ENCODE measurements at regions not wholly inside any gene's neighbourhood (a gene's known extent, or its start where the extent isn't known, plus 50 kb on each side); places are given as distances from the start of the nearest gene placed in this dataset.

GRCh38 chr3:10738688-10739372, 77.2 kb upstream of the SLC6A11 start:
- DNase-seq (ENCODE audit: low read depth in 2 of 2), result peak; percentile 43 to 65

DNA sequence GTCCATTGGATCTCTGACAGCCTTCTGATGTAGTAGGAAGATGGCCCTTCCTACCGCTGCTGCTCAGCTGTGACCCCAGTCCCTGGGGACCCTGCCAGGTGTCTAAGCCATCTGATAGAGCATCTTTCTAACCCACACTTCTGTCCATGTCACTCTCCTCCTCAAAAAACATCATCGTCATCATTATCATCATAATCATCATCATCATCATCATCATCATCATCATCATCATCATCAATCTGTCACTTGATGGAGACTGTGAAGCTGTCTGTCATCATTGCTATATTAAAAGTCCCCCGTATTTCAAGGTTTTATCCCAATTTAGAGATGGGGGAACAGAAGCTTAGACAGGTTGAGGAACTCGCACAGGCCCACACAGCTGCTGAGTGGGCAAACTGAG, 75.1 kb upstream of the SLC6A11 start:
- no peak for DNase-seq (ENCODE audit: low read depth in 2 of 2)

GRCh38 chr3:10741891-10742671, 73.9 kb upstream of the SLC6A11 start:
- no peak for DNase-seq (ENCODE audit: low read depth in 2 of 2)

DNA sequence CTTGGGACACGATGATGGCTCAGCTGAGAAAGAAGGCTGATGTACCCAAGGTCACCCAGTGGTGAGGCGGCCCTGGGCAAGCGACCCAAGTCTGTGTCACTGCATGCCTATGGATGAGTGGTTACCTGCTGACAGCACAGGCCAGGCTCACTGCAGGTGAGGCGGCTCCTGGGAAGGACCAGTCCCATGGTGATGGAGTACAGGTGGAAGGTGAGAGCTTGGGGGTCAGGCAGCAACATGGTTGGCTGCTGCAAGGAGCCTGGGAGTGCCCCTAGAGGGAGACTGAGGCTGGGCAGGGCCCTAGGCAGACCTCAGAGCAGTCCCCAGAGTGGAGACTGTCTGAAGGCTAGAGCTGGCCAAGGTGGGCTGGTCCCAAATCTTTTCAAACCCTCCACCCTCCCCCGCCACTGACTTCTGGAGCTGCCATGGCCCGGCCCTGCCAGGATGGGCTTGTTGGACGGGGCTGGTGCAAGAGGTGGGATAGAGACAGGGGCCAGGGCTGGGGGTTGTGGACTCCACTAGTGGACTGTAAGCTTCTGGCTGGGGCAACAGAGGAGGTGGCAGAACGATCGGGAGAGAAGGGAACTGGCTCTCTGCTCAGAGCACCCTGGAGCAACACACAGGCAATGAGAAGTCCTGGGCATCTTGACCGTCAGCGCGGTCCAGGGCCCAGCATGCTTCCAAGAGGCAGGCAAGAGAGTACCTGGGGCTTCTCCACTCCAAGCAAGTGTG, 72.5 kb upstream of the SLC6A11 start:
- DNase-seq (ENCODE audit: low read depth in 2 of 2), result no peak

DNA sequence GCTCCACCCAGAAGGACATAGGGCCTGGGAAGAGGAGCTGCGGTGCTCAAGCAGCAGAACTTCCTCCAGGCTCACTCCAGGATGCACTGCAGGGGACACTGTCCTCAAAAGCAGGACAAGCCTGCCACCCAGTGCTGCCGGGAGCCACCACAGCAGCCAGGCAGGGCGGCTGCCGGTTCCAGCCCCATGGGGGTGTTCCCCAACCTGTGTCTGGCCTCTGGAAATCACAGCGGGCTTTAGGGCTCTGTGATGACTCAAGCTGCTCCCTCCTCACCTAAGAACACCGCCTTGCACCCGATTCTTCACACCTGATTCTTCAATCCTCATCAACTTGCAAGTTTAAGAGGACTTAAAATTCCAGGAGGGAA, 71.9 kb upstream of the SLC6A11 start:
- no peak for DNase-seq (ENCODE audit: low read depth in 2 of 2)

DNA sequence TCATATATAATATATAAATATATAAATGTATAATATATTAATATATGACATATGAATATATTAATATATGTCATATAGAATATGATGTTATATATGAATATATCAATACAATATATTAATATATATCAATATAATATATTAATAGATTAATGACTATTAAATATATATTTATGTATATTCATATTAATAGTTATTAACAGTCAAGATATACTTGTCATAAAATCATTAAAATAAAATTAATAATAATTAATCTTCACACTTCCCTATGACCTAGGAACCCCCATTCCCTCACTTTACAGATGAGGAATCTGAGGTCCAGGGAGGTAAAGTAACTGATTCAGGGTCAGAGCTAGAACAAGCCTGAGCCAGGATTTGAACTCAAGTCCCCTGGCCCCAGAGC, 70.6 kb upstream of the SLC6A11 start:
- DNase-seq (ENCODE audit: low read depth in 2 of 2), result no peak

DNA sequence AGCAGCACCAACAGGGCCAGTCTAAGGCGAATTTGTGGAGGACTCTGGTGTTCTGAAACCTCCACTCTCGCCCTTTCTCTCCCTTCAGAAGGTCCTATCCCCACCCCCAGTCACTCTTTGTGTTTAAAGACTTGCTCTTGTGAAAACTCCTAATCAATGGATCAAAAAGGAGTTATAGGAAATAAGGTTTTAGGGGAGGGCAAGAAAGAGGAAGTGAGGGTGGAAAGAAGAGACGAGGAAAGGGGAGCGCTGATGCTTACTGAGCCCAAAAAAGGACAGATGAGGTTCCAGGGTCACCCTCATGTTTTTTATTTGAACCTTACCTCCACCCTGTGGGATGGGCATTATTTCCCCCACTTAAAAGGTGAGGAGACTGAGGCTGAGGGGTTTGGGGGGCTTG, 70.0 kb upstream of the SLC6A11 start:
- DNase-seq (ENCODE audit: low read depth in 2 of 2), result no peak

DNA sequence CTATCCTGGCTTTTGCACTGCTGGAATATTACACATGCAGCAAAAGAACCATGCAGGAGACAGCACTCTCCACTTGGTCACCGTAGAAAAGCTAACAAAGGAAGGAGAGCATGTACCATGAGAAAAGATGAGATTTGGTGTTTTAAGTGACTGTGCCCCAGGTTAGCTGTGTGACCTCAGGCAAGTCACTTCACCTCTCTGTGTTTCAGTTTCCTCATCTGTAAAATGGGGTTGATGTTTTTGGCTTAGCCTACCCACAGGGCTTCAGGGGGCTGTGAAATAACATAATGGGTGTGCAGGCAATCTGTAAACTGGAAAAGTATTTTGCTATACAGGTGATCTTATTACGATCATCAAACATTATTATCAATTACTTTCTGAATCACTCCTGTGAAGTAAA, 69.3 kb upstream of the SLC6A11 start:
- DNase-seq (ENCODE audit: low read depth in 2 of 2), result no peak

GRCh38 chr3:10747341-10747740, 68.7 kb upstream of the SLC6A11 start:
- DNase-seq (ENCODE audit: low read depth in 2 of 2), result no peak

DNA sequence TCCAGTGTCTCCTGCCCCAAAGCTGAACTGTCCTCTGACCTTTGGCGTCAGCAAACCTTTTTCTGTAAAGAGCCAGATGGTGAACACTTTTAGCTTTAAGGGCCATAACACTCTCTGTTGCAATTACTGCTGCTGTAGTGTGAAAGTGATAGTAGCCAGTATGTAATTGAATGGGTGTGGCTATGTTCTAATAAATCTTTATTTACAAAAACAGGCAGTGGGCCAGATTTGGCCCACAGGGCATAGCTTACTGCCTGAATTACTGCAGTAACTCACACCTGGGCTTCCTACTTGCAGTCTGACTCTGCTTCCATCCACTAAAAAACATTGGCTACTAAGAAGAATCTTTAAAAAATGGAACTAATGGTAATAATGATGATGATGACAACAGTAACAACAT, 68.0 kb upstream of the SLC6A11 start:
- DNase-seq (ENCODE audit: low read depth in 2 of 2), result no peak

DNA sequence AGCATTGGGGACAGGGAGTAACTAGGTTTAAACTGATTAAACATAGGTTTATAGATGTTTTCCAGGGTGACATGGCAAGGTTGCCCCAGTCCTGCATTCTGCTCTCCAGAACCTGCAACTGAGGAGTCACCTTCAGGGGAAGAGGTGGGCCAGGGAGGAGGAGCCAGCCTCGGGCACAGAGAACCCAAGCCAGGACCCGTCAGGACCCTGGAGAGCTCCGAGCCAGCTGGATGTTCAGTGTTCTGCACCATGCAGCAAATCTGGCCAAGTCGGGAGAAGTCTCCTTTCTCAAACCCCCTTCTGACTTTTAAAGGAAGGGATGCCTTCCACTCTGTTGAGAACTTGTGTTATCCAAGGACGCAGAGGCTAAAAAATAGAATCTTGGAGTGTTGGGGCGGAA, 62.1 kb upstream of the SLC6A11 start:
- no peak for DNase-seq (ENCODE audit: low read depth in 2 of 2)

GRCh38 chr3:10756546-10756945, 59.5 kb upstream of the SLC6A11 start:
- DNase-seq (ENCODE audit: low read depth in 2 of 2), result no peak

- no peak for DNase-seq (ENCODE audit: low read depth in 2 of 2)
Measured at GRCh38 chr3:10757021-10757820, 58.8 kb upstream of the SLC6A11 start.

DNA sequence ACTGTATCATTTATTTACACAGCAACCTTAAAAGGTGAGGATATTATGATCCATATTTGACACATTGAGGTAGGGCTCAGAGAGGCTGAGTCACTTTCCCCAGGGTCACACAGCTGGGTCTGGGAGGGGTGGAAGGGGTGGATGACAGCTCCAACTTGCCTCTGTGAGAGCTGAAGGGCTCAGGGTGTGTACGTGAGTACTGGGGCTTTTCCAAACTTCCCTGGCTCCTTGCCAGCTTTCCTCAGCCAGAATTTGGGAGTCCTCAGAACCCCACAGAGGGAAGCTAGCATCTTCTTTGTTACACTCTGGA, 58.3 kb upstream of the SLC6A11 start:
- no peak for DNase-seq (ENCODE audit: low read depth in 2 of 2)

DNA sequence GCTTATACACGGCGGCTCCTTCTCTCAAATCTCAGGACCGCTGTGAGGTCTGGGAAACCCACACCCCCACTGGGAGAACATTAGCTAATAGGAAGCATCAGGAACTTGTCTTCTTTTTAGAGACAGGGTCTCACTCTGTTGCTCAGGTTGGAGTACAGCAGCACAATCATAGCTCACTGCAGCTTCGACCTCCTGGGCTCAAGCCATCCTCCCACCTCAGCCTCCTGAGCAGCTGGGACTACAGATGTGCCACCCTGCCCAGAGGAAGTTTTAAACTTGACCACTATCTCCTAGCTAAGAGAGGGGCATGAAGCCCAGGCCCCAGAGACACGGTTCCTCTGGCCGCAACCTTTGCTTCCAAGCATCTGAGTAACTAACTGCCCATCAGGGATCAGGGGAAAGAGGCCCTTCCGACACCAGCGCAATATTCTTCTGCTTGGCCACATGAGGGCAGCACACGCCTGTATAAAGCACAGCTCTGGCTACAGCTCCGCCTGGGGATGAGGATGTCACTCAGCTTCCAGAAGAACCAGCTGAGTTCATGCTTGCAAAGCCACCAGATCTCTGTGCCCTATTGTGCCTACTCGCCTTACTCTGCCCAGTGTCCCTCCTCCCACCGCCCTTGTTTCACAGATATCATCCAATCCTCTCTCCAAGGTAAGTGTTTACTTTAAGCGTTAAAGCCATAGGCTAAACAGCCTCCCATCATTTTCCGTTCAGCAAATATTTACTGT, 57.6 kb upstream of the SLC6A11 start:
- no peak for DNase-seq (ENCODE audit: low read depth in 2 of 2)

- DNase-seq (ENCODE audit: low read depth in 2 of 2), result no peak
Measured at GRCh38 chr3:10759495-10759894, 56.5 kb upstream of the SLC6A11 start.

- DNase-seq (ENCODE audit: low read depth in 2 of 2), result no peak
Measured at GRCh38 chr3:10760199-10760598, 55.8 kb upstream of the SLC6A11 start.

GRCh38 chr3:10761583-10761982, 54.4 kb upstream of the SLC6A11 start:
- no peak for DNase-seq (ENCODE audit: low read depth in 2 of 2)

DNA sequence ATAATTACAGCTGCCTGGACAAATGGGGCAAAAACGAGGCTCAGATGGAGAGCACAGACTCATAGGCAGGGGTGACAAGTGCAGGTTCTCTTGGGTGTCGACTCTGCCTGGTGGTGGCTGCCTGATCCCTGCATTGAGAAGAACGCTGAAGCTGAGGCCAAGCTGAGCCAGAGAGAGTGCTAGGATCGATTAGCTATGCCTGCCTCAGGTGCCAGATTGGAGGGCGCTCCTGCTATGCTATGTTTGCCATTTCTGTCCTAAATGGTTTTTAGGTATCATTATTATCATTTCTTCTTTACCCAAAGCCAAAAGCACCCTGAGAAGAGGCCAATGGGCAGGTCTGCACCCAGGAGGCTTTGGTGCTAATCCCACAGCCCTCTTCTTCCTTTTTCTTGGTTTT, 53.9 kb upstream of the SLC6A11 start:
- DNase-seq (ENCODE audit: low read depth in 2 of 2), result no peak

GRCh38 chr3:10762611-10763247, 53.3 kb upstream of the SLC6A11 start:
- no peak for DNase-seq (ENCODE audit: low read depth in 2 of 2)

DNA sequence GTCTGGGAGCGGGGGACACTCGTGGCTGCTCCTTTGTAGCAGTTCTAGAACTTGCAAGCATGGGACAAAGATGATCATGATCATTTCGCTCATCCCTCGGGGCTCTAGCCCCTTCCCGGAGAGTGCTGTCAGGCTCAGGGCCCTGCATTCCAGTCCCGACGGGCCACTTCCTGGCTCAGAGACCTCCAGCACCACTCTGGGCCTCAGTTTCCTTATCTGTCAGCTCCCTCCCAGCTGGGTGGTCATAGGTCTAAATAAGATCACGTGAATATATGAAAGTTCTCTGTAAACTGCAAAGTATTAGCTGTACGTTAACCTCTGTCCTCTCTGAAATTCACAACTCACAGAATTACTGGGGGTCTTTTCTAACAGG, 52.8 kb upstream of the SLC6A11 start:
- DNase-seq (ENCODE audit: low read depth in 2 of 2), result no peak

Measured in stimulated activated CD8-positive, alpha-beta memory T cell treated with anti-CD3 and anti-CD28 coated beads, Interleukin-7, amount 100 ng/mL, for 1 hour (primary cell).